Heart left ventricle (tissue), 16 donors: ENCODE measurements at regions not wholly inside any gene's neighbourhood (a gene's known extent, or its start where the extent isn't known, plus 50 kb on each side); places are given as distances from the start of the nearest gene placed in this dataset.
A peak's percentile ranks its signal among the peaks of the same experiment; 100 is the strongest.
"Not testable (repeated sequence)": the region's sequence is repeated elsewhere in the genome, so short reads cannot be mapped to it uniquely, and the experiment has no call there.

ENCODE experiments used
- ATAC-seq, 4 donors: fragments of 200-7000 bp; cut with Tn5 transposase; one replicate each; pipeline ENCODE4 v1.9.1; 2020 to 2022; ENCODE audit warnings: moderate library complexity in 4 of 4, mild to moderate bottlenecking in 3 of 4, moderate number of reproducible peaks in 1 of 4
- DNase-seq, 5 donors: peaks; one replicate each; pipeline ENCODE4 v3.0.0-alpha.2; 2020
- H3K27ac ChIP-seq, 12 donors: fragments of 200-600 bp; sonication (generic) in 4 of 12; one replicate each; pipeline versions ENCODE4 v1.5.0 to v1.8.0; 2016 to 2022; ENCODE audit warnings: mild to moderate bottlenecking in 2 of 12
- H3K27me3 ChIP-seq, 9 donors: fragments of 200-600 bp; sonication (generic) in 2 of 9; one replicate each; pipeline versions ENCODE4 v1.5.1 to v1.8.0; 2016 to 2022; ENCODE audit warnings: mild to moderate bottlenecking in 3 of 9
- H3K36me3 ChIP-seq, 9 donors: fragments of 200-600 bp; sonication (generic) in 2 of 9; one replicate each; pipeline versions ENCODE4 v1.5.0 to v1.8.0; 2018 to 2022; ENCODE audit warnings: mild to moderate bottlenecking in 2 of 9
- H3K4me1 ChIP-seq, 12 donors: fragments of 200-600 bp; sonication (generic) in 4 of 12; one replicate each; pipeline versions ENCODE4 v1.5.0 to v1.8.0; 2016 to 2022; ENCODE audit warnings: mild to moderate bottlenecking in 3 of 12
- H3K4me3 ChIP-seq, 12 donors: fragments of 200-600 bp; sonication (generic) in 4 of 12; one replicate each; pipeline versions ENCODE4 v1.5.0 to v1.8.0; 2017 to 2022; ENCODE audit warnings: mild to moderate bottlenecking in 9 of 12, moderate library complexity in 4 of 12
- H3K9me3 ChIP-seq, 12 donors: fragments of 200-600 bp; sonication (generic) in 4 of 12; one replicate each; pipeline versions ENCODE4 v1.5.0 to v1.8.0; 2016 to 2022; ENCODE audit warnings: mild to moderate bottlenecking in 1 of 12
- POLR2A ChIP-seq, 2 donors: fragments of 450-650 bp; IDR thresholded peaks; one replicate each; pipeline ENCODE4 v1.6.1; 2017; ENCODE audit warnings: antibody characterized with exemption in 2 of 2, mild to moderate bottlenecking in 2 of 2, moderate library complexity in 2 of 2
- WGBS, 4 donors: extraction: QIAGEN DNeasy Blood & Tissue Kit in 2 of 4; methylation state at CpG; one replicate each; pipeline versions ENCODE4 v1.1.5 to v1.1.7; 2013 to 2018; 5-methylcytosine and 5-hydroxymethylcytosine counted together
- intact Hi-C, 10 donors: fragments of 100-400 bp; cut with DNase I; formaldehyde crosslinking; loops; one replicate each; pipeline versions ENCODE4 v1.11.1 to v1.14.2; 2022
- TF ChIP-seq, protein P1 (sequence below), 12 donors: fragments of 200-600 bp; sonication (generic) in 4 of 12; IDR thresholded peaks; one replicate each; pipeline versions ENCODE4 v1.5.0 to v1.8.0; 2018 to 2022; ENCODE audit warnings: antibody characterized with exemption in 12 of 12, mild to moderate bottlenecking in 5 of 12
- donor health status: ischemic (EF 13 %, LVEDD 7.1; RV severe dilation, severe dysfunction).
- donor health status: healthy with polysubstance abuse.
- donor health status: DM: no; HTN: yes; CAD: no.
- donor health status: DM: no; HTN: no; CAD: no.
- donor health status: ischemic (EF 25% LVEDD 6.9; RV normal size, moderate dysfunction).
- donor health status: ischemic (EF 25% LVEDD 5.7; RV mildly dilated, moderate dysfunction).
- donor health status: healthy.
- donor health status: DM: yes; HTN: yes; CAD: no.
- donor health status: ischemic (EF 35%, LVEDD 5.7; RV mildly dilated, moderate dysfunction).
- donor health status: nonischemic (EF 11% LVEDD 7.7; RV severe dilation, severe dysfunction).
- donor health status: DM: yes; HTN: yes; CAD: no.
- donor health status: PGD.
- donor health status: ischemic (EF 29% LVEDD 5.4; RV normal size, mild dysfunction).
- donor health status: nonischemic (EF 23%, LVEDD 6.1; RV moderate dilation, normal function).

GRCh38 chr4:4647041-4647440 lies 105.2 kb upstream of the STX18 start:
- Histone ChIP-seq H3K36me3 (no peaks in the 10 kb centered on the region), H3K9me3 (peaks cover 0 to 4% (median 0%) of the 10 kb centered on the region in 12 donors), H3K27me3 (no peaks in the 10 kb centered on the region), H3K4me1 (no peaks in the 10 kb centered on the region), H3K27ac (no peak overlapping the region), H3K4me3 (no peak overlapping the region)
- no peak for DNase-seq
- WGBS, 4 donors, result 85 to 100% (median 90%) methylated on average over 1 of the region's 1 CpG
- TF ChIP-seq, protein P1, sequence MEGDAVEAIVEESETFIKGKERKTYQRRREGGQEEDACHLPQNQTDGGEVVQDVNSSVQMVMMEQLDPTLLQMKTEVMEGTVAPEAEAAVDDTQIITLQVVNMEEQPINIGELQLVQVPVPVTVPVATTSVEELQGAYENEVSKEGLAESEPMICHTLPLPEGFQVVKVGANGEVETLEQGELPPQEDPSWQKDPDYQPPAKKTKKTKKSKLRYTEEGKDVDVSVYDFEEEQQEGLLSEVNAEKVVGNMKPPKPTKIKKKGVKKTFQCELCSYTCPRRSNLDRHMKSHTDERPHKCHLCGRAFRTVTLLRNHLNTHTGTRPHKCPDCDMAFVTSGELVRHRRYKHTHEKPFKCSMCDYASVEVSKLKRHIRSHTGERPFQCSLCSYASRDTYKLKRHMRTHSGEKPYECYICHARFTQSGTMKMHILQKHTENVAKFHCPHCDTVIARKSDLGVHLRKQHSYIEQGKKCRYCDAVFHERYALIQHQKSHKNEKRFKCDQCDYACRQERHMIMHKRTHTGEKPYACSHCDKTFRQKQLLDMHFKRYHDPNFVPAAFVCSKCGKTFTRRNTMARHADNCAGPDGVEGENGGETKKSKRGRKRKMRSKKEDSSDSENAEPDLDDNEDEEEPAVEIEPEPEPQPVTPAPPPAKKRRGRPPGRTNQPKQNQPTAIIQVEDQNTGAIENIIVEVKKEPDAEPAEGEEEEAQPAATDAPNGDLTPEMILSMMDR (IDR thresholded peaks at IDR 0.05), result no peak
- TF ChIP-seq POLR2A (IDR thresholded peaks at IDR 0.05), result no peak
- ATAC-seq, result no peak
- intact Hi-C loops, result no loop called here

DNA sequence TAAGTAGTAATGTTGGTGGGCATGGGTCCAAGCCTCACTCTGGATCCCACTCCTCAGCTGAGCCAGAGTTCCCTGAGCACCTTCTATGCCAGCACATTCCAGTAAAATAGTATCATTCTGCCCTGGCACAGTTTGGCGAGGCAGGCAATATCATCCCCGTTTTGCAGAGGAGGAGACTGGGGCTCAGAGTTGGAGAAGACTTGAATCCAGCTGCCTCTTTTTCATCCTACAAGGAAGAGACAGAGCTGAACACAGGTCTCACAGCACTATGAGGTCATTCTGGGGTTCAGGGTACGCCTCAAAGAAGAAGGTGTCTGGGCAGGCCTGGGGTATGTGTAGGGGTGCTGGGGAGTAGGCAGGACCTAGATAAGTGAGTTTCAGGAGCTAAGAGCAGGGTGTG lies 103.9 kb upstream of the STX18 start:
- Histone ChIP-seq H3K27me3 (no peaks in the 10 kb centered on the region), H3K27ac (no peak overlapping the region), H3K4me1 (no peaks in the 10 kb centered on the region), H3K9me3 (peaks cover 0 to 4% (median 0%) of the 10 kb centered on the region in 12 donors), H3K36me3 (no peaks in the 10 kb centered on the region), H3K4me3 (no peak overlapping the region)
- WGBS, 4 donors, result 71 to 81% (median 74%) methylated on average over 3 of the region's 3 CpGs
- intact Hi-C loops, result no loop called here
- no peak for TF ChIP-seq POLR2A (IDR thresholded peaks at IDR 0.05)
- TF ChIP-seq, protein P1 (IDR thresholded peaks at IDR 0.05), result no peak
- peak in 1 of 4 donors; percentile 36 for ATAC-seq
- no peak for DNase-seq

- H3K36me3 ChIP-seq, DNase-seq, H3K27me3 ChIP-seq, H3K9me3 ChIP-seq, H3K27ac ChIP-seq, H3K4me1 ChIP-seq, ATAC-seq, H3K4me3 ChIP-seq, intact Hi-C loops: not testable (repeated sequence)
- 87 to 96% (median 94%) methylated on average over 5 of the region's 5 CpGs for WGBS, 4 donors
Measured at GRCh38 chr4:4644277-4644676, 102.4 kb upstream of the STX18 start.

DNA sequence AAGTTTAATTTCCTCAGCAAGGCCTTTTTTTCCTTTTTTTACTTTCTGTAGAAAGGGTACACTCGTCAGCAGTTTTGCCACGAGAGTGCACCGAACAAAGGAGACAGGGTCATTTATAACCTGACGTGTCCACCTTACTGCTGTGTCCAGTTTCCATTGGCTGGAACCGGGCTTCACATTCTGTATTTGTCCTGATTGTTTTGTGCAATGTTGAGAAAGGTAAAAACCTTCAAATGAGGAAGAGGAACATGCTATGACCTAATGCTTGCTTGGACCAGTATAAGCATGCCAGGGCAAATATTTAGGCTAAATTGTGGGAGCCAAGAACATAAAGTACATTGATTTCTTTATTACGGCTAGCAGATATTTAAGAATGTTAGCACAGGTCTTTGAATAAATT lies 101.9 kb upstream of the STX18 start:
- intact Hi-C loops, H3K4me3 ChIP-seq, H3K4me1 ChIP-seq, ATAC-seq, H3K27ac ChIP-seq, DNase-seq, H3K36me3 ChIP-seq, H3K9me3 ChIP-seq, H3K27me3 ChIP-seq: not testable (repeated sequence)
- 90 to 93% (median 92%) methylated on average over 6 of the region's 6 CpGs for WGBS, 4 donors

DNA sequence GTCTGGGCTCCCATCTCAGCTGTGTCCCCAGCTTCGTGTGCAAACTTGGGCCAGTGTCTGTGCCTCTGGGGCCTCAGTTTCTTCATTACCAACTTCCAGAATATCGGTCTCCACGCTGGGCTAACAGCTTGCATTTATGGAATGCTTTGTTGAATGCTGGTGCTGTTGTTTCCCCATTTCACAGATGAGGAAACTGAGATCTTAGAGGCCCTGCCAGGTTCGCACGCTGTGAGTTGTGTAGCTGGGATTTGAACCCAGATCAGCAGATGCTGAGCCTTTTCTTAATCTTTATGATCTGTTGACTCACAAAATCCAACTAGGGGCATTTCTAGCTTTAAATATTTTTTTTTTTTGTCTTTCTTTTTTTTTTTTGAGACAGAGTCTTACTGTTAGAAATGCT lies 101.5 kb upstream of the STX18 start:
- intact Hi-C loops, result no loop called here
- Histone ChIP-seq H3K27me3 (no peaks in the 10 kb centered on the region), H3K36me3 (no peaks in the 10 kb centered on the region), H3K27ac (no peak overlapping the region), H3K4me3 (no peak overlapping the region), H3K4me1 (no peaks in the 10 kb centered on the region), H3K9me3 (peaks cover 0 to 4% (median 0%) of the 10 kb centered on the region in 12 donors)
- DNase-seq (no peak), ATAC-seq (no peak)
- TF ChIP-seq, protein P1 (IDR thresholded peaks at IDR 0.05), result no peak
- TF ChIP-seq POLR2A (IDR thresholded peaks at IDR 0.05), result no peak
- WGBS, 4 donors, result 87 to 95% (median 91%) methylated on average over 5 of the region's 5 CpGs
